CD14-positive monocyte (primary cell): ENCODE measurements at regions not wholly inside any gene's neighbourhood (a gene's known extent, or its start where the extent isn't known, plus 50 kb on each side); places are given as distances from the start of the nearest gene placed in this dataset.

Experiments
- DNase-seq, 3 donors: peaks; one replicate each; pipeline ENCODE4 v3.0.0-alpha.2; 2011 to 2022
- H2AFZ ChIP-seq: 2 replicates; pipeline ENCODE4 v1.6.0; 2012; ENCODE audit warnings: mild to moderate bottlenecking, low read depth, low read length, inconsistent platforms; ENCODE audit not compliant: insufficient read depth, poor library complexity, severe bottlenecking
- H3K27ac ChIP-seq, 2 donors: 1 replicate in 1 of 2; 2 replicates in 1 of 2; pipeline ENCODE4 v1.5.1; 2012 to 2013; ENCODE audit warnings: low read length in 2 of 2, control low read depth in 1 of 2, inconsistent platforms in 1 of 2, low read depth in 1 of 2, mild to moderate bottlenecking in 1 of 2
- H3K27me3 ChIP-seq, 2 donors: one replicate each; pipeline versions ENCODE4 v1.6.0 to v1.6.1; 2011 to 2013; ENCODE audit warnings: low read length in 2 of 2; ENCODE audit not compliant: control insufficient read depth in 2 of 2, insufficient read depth in 2 of 2
- H3K36me3 ChIP-seq, 2 donors: replicated peaks in 1 of 2; 1 replicate in 1 of 2; 2 replicates in 1 of 2; pipeline versions ENCODE4 v1.5.1 to v1.6.1; 2012 to 2013; ENCODE audit warnings: low read length in 2 of 2, control low read depth in 1 of 2, inconsistent platforms in 1 of 2, mild to moderate bottlenecking in 1 of 2; ENCODE audit not compliant: insufficient read depth in 2 of 2, control insufficient read depth in 1 of 2
- H3K4me1 ChIP-seq, 2 donors: 1 replicate in 1 of 2; 2 replicates in 1 of 2; pipeline versions ENCODE4 v1.5.1 to v1.6.1; 2012 to 2013; ENCODE audit warnings: low read length in 2 of 2, control low read depth in 1 of 2, inconsistent platforms in 1 of 2, mild to moderate bottlenecking in 1 of 2, moderate library complexity in 1 of 2; ENCODE audit not compliant: insufficient read depth in 2 of 2, control insufficient read depth in 1 of 2
- H3K4me2 ChIP-seq: replicated peaks from 2 replicates; pipeline ENCODE3; 2012; ENCODE audit warnings: low read length, moderate library complexity, mild to moderate bottlenecking; ENCODE audit not compliant: poor library complexity, severe bottlenecking; ENCODE audit errors: extremely low read depth
- H3K4me3 ChIP-seq, 3 experiments: fragments of 200-600 bp in 1 of 3; sonication (generic) in 1 of 3; replicated peaks in 1 of 3; 1 replicate in 2 of 3; 2 replicates in 1 of 3; pipeline ENCODE4 v1.5.1; 2011 to 2013; ENCODE audit warnings: low read length in 3 of 3, mild to moderate bottlenecking in 3 of 3, control low read depth in 2 of 3, low read depth in 2 of 3, inconsistent platforms in 1 of 3, moderate library complexity in 1 of 3
- H3K79me2 ChIP-seq: 2 replicates; pipeline ENCODE4 v1.6.0; 2012; ENCODE audit warnings: mild to moderate bottlenecking, control low read depth, inconsistent platforms, low read length, moderate library complexity; ENCODE audit not compliant: insufficient read depth
- H3K9ac ChIP-seq: 2 replicates; pipeline ENCODE4 v1.6.0; 2017; ENCODE audit warnings: low read length, mild to moderate bottlenecking; ENCODE audit not compliant: insufficient read depth, poor library complexity, severe bottlenecking
- H3K9me3 ChIP-seq, 2 donors: replicated peaks in 1 of 2; 1 replicate in 1 of 2; 2 replicates in 1 of 2; pipeline versions ENCODE4 v1.5.1 to v1.6.1; 2012 to 2013; ENCODE audit warnings: low read length in 2 of 2, control low read depth in 1 of 2; ENCODE audit not compliant: control insufficient read depth in 1 of 2, insufficient read depth in 1 of 2
- H4K20me1 ChIP-seq: 2 replicates; pipeline ENCODE4 v1.6.0; 2012; ENCODE audit warnings: mild to moderate bottlenecking, low read length, control low read depth, moderate library complexity; ENCODE audit not compliant: insufficient read depth
- H3K27ac Mint-ChIP-seq, 7 donors: one replicate each; pipeline ENCODE4 v1.8.0; 2020; ENCODE audit warnings: mild to moderate bottlenecking in 7 of 7, mixed read lengths in 7 of 7, moderate library complexity in 6 of 7, inconsistent platforms in 2 of 7
- H3K27me3 Mint-ChIP-seq, 3 donors: one replicate each; pipeline ENCODE4 v1.8.0; 2021 to 2022; ENCODE audit warnings: low read depth in 3 of 3, mild to moderate bottlenecking in 3 of 3, mixed read lengths in 3 of 3, moderate library complexity in 3 of 3, inconsistent platforms in 1 of 3
- H3K36me3 Mint-ChIP-seq, 2 donors: one replicate each; pipeline ENCODE4 v1.8.0; 2020; ENCODE audit warnings: mixed read lengths in 2 of 2, inconsistent platforms in 1 of 2, mild to moderate bottlenecking in 1 of 2
- H3K4me1 Mint-ChIP-seq: one replicate; pipeline ENCODE4 v1.8.0; 2020; ENCODE audit warnings: mild to moderate bottlenecking, mixed read lengths
- H3K4me3 Mint-ChIP-seq, 2 donors: one replicate each; pipeline ENCODE4 v1.8.0; 2020; ENCODE audit warnings: mild to moderate bottlenecking in 2 of 2, mixed read lengths in 2 of 2, moderate library complexity in 1 of 2
- H3K9me3 Mint-ChIP-seq, 7 donors: one replicate each; pipeline ENCODE4 v1.8.0; 2020 to 2022; ENCODE audit warnings: mixed read lengths in 7 of 7, mild to moderate bottlenecking in 6 of 7, moderate library complexity in 6 of 7, inconsistent platforms in 2 of 7
- WGBS: methylation state at CpG from one replicate; pipeline ENCODE4 v1.1.5; 2013; ENCODE audit warnings: missing lambda C conversion rate; ENCODE audit not compliant: insufficient coverage; 5-methylcytosine and 5-hydroxymethylcytosine counted together
- intact Hi-C, 2 donors: fragments of 100-400 bp; cut with micrococcal nuclease; formaldehyde crosslinking; loops; one replicate each; pipeline versions ENCODE4 v1.15.0 to v1.15.1; 2023
- TF ChIP-seq, protein P1 (sequence below): fragments of 200-600 bp; IDR thresholded peaks from one replicate; pipeline ENCODE4 v1.8.0; 2022; ENCODE audit warnings: antibody characterized with exemption, mild to moderate bottlenecking

DNA sequence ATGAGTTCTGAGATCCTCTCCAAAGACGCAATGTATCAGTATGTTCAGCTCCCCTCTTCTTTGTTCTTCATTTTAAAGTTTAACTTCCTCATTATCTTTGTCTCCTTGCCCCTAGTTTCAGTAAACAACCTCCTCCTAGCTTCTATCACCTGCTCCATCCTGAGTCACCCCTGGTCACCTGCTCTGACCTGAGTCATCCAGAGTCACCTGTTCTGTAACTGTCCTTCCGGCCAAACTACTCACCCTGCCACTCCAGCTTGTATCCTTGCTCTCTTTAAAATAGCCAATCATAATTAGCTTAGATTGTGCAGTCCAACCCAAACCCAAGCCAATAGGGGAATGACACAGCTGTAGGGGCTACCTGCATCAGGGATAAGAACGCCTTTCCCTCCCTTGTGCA, 332.0 kb downstream of the OLFM3 start:
- intact Hi-C loops, result no loop called here
- Mint-ChIP-seq H3K27ac (no peak overlapping the region), H3K9me3 (peaks cover 3 to 16% (median 11%) of the 10 kb centered on the region in 7 donors), H3K4me3 (no peak overlapping the region), H3K4me1 (no peaks in the 10 kb centered on the region), H3K36me3 (no peaks in the 10 kb centered on the region), H3K27me3 (no peaks in the 10 kb centered on the region)
- Histone ChIP-seq H3K27ac (no peak overlapping the region), H3K4me1 (no peaks in the 10 kb centered on the region), H3K4me3 (no peak overlapping the region), H3K27me3 (no peaks in the 10 kb centered on the region), H3K9me3 (peaks cover 8 to 16% of the 10 kb centered on the region in 2 donors), H4K20me1 (no peaks in the 10 kb centered on the region), H3K9ac (no peak overlapping the region), H3K36me3 (no peaks in the 10 kb centered on the region), H3K4me2 (no peak overlapping the region), H3K79me2 (no peaks in the 10 kb centered on the region), H2AFZ (no peak overlapping the region)
- 100% methylated on average over 2 of the region's 3 CpGs for WGBS
- DNase-seq, result no peak
- TF ChIP-seq, protein P1, sequence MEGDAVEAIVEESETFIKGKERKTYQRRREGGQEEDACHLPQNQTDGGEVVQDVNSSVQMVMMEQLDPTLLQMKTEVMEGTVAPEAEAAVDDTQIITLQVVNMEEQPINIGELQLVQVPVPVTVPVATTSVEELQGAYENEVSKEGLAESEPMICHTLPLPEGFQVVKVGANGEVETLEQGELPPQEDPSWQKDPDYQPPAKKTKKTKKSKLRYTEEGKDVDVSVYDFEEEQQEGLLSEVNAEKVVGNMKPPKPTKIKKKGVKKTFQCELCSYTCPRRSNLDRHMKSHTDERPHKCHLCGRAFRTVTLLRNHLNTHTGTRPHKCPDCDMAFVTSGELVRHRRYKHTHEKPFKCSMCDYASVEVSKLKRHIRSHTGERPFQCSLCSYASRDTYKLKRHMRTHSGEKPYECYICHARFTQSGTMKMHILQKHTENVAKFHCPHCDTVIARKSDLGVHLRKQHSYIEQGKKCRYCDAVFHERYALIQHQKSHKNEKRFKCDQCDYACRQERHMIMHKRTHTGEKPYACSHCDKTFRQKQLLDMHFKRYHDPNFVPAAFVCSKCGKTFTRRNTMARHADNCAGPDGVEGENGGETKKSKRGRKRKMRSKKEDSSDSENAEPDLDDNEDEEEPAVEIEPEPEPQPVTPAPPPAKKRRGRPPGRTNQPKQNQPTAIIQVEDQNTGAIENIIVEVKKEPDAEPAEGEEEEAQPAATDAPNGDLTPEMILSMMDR, result no peak

GRCh38 chr1:101667761-101668160, 329.0 kb downstream of the OLFM3 start:
- Histone ChIP-seq H2AFZ (no peak overlapping the region), H3K9me3 (peaks cover 0 to 9% of the 10 kb centered on the region in 2 donors), H3K27ac (no peak overlapping the region), H3K4me1 (no peaks in the 10 kb centered on the region), H3K27me3 (no peaks in the 10 kb centered on the region), H3K4me3 (no peak overlapping the region), H4K20me1 (no peaks in the 10 kb centered on the region), H3K36me3 (no peaks in the 10 kb centered on the region), H3K4me2 (no peak overlapping the region), H3K9ac (no peak overlapping the region), H3K79me2 (no peaks in the 10 kb centered on the region)
- no peaks in the 10 kb centered on the region for H3K4me1 Mint-ChIP-seq
- no peak overlapping the region for H3K4me3 Mint-ChIP-seq
- no peak overlapping the region for H3K27ac Mint-ChIP-seq
- TF ChIP-seq, protein P1, result no peak
- intact Hi-C loops, result no loop called here
- no peaks in the 10 kb centered on the region for H3K36me3 Mint-ChIP-seq
- no peak for DNase-seq
- peaks cover 3 to 9% (median 6%) of the 10 kb centered on the region in 7 donors for H3K9me3 Mint-ChIP-seq
- no CpG with 5 or more reads among the region's 2 CpGs for WGBS
- no peaks in the 10 kb centered on the region for H3K27me3 Mint-ChIP-seq
